GM18858 (cell line): ENCODE measurements at regions not wholly inside any gene's neighbourhood (a gene's known extent, or its start where the extent isn't known, plus 50 kb on each side); places are given as distances from the start of the nearest gene placed in this dataset.
"Not testable (repeated sequence)": the region's sequence is repeated elsewhere in the genome, so short reads cannot be mapped to it uniquely, and the experiment has no call there.

ENCODE experiments used
- ATAC-seq: cut with Tn5 transposase; IDR thresholded peaks from one replicate; pipeline ENCODE4 v1.9.1; 2021; ENCODE audit not compliant: unreplicated experiment

DNA sequence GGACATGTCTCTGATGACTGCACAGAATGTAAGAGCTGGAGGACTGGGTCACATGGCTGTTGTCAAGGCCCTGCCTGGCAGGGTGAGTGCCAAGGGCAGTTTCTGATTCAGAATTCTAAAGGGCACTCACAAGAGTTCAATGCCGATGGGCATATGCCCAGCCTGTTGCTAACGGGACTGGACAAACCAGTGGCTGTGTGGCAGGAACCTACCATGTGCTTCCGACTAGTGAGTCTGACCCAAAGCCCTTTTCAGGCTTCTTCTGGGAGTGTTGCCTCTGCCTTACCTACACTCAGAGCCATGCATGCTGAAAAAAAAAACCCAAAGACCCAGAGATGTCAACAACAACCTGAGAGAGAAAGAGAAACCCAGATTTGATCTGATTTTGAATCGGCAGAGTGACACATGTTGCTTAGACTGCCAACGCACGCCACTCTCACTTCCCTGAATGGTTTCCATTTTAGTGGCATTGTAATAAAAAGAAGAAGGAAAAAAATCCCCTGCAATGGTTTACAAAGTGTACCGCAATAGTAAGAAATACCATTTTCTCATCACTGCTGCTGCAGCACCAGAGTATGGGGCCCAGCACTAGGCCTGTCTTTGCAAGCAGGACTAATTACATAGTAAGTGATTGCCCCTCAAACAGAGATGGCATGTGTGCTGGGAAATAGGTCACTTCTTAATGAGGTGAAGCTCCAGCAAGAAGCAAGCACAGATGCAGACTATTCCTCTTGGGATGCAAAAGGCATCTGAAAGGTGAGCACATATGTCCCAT, 194.3 kb downstream of the PALM2AKAP2 start:
- peak; percentile 80 for ATAC-seq

- no peak for ATAC-seq
These were observed 194.9 kb downstream of the PALM2AKAP2 start for GRCh38 chr9:109974918-109975276.

DNA sequence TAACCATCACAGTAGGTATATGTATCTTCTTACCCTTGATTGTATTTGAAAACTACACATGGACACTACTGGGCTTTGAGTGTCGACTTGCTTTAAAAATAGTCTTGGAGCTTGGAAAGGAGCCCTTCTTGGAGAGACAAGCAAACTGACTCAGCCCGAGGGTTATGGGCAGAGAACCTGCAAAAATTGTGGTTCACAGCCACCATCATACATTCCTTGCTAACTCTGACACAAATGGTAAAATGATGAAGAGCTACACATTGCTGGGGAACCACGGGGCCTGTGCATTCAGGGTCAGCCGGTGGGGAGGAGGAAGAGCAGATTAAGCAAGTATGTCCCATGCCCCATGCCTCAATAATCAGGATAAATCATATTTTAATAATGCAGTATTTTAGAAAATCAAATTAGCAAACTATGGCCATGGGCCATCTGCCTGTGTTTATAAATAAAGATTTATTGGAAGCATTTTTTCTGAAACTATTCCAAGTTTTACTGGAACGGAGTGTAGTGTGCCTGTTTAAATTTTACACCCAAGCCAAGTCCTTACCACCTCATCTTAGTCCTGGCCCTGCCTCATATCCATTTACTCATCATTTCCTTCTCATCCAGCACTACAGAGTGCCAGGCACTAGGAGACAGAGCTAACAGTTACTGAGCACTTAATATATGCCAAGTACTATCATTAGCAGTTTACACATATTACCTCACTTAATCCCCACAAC, 195.7 kb downstream of the PALM2AKAP2 start:
- ATAC-seq: no peak

DNA sequence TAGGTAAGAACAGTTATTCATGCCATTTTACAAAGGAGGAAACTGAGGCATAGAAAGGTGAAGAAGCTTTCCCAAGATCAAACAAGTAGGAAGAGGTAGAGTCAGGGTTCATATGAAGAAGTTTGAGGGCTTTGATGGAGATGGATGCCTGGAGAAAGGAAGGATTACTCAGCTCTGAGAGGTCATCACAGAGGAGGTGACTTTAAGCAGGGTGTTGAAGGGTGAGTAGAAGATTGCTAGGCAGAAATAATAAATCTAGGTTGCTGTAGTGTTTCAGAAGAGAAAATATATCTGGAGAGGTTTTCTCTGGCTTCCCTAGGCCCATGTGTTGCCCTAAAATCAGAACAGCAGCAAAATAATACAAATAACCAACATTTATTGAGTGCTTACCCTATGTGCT, 196.3 kb downstream of the PALM2AKAP2 start:
- no peak for ATAC-seq

DNA sequence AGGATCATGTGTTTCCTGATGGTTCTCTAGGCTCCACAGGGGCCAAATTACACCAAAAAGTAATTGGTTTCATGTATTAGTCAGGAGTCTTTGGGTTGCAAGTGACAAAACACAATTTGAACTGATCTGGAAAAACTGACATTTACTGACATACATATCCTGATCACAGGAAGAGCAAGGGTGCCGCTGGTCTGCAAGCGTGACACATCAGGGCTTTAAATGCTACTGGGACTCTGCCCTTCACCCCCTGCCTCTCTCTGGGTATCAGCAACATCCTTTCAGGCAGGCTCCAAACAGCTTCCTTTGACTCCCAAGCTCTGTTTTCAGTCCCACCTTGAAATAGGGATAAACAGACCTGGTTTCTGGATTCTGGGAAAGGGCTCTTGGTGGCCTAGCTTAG, 197.5 kb downstream of the PALM2AKAP2 start:
- ATAC-seq: no peak

DNA sequence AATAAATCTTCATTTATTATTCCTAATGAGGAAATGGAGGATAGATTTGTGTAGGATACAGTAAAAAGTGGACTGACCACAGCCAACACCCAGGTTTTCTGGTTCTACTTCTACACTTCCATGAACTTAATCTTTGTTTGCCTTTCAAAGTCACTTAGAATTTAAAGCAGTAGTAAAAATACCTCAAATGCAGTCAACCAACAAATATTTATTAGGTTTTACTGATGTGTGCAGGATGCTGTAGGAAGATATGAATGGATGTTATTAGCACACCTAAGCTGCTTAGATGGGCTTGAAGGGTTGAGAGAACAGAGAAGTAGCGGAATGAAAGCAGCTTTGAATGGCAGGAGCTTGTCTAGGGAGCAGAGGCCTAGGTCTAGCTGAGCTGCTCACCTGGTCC, 201.1 kb downstream of the PALM2AKAP2 start:
- ATAC-seq: no peak

DNA sequence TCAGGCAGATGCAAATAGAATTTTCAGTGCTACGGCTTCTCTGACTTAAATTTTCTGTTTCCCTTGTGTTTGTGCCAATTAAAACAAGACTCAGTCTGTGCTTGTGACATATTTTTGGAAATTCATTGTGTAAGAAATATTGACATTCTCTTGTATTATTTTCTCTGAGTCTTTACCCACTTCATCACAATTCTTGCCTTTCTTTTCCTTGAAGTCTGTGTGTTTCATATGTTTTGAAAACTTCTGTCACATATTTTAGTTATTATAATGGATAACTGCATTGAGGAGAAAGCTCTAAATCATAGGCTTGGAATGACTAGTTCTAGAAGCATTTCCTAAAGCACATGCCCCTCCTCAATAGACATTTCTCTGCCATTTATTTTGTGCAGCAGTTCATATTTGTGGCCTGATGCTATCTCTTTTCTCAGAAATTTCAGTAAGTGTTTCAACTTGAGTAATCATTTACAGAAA, 206.6 kb downstream of the PALM2AKAP2 start:
- ATAC-seq: no peak

GRCh38 chr9:109989296-109989695, 209.3 kb downstream of the PALM2AKAP2 start:
- ATAC-seq: no peak

GRCh38 chr9:109990541-109990940, 210.5 kb downstream of the PALM2AKAP2 start:
- no peak for ATAC-seq

DNA sequence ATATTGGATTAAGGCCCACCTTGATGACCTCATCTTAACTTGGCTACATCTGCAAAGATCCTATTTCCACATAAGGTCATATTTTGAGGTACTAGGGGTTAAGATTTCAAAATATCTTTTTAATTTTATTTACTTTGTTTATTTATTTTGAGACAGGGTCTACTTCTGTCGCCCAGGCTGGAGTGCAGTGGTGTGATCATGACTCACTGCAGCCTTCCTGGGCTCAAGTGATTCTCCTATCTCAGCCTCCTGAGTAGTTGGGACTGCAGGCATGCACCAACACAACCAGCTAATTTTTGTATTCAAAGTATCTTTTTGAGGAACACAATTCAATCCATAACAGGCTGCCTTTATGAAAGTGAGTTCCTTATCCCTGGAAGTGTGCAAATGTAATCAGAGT, 212.3 kb downstream of the PALM2AKAP2 start:
- no peak for ATAC-seq

- no peak for ATAC-seq
These were observed 213.4 kb downstream of the PALM2AKAP2 start for GRCh38 chr9:109993250-109993978.

- ATAC-seq: no peak
These were observed 213.8 kb downstream of the C9orf152 start for GRCh38 chr9:109994141-109994540.

GRCh38 chr9:109996936-109997580, 210.9 kb downstream of the C9orf152 start:
- no peak for ATAC-seq

DNA sequence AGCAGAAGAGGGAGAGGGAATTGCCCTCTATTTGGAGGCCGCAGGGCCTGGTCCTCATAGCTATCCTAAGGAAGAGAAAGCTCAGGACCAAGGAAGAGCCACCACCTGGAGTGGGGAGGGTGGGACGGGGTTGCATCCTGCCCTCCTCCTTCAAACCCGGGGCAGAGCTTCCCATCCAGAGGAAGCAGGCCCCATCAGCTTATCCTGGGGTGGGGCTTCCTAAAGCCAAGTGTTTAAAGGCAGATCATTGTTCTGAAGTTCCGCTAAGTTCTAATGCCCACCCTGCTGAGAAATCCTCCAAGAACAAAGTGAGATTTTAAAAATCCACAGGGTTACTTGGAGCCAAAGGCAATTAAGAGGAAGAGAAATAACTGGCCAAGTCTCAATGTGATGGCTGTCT, 210.3 kb downstream of the C9orf152 start:
- no peak for ATAC-seq

- not testable (repeated sequence) for ATAC-seq
These were observed 202.4 kb downstream of the C9orf152 start for GRCh38 chr9:110005521-110005920.

GRCh38 chr9:110006657-110007056, 201.3 kb downstream of the C9orf152 start:
- no peak for ATAC-seq

DNA sequence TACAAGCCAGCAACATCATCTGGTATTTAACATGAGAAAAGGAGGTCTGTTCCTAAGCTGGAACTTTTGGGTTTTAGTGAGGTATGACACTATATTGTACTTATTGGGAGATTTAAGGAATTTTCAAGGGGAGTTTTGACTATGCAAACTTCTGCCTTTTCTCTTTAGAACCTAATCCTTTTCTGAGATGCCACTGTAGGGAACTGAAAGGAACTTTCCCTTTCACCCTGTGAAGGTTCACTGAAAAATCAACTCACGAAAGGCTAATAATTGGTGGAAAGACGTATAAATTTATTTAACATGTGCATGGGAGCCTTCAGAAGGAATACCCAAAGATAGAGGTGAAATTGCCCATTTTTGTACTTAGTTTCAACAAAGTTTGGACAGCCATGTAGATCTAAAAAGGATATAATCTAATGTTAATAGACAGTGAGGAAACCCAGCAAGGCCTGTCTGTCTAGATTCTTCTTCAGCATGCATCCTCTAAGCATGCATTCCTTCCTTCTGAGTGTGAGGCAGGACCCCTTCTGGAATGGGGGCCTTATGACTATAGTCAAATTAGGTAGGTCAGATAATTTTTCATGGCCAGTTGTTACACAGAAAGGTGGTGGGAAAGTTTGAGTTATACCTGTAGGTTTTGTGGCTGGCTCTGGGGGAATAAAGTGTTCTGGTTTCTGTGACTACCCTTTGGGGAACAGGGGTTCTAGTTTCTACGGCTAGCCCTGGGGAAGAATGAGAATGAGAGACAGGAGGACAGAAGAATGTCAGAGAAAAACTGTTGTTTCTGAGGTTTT, 200.3 kb downstream of the C9orf152 start:
- peak; percentile 77 for ATAC-seq

GRCh38 chr9:110008663-110009062, 199.3 kb downstream of the C9orf152 start:
- no peak for ATAC-seq

GRCh38 chr9:110011628-110012320, 196.2 kb downstream of the C9orf152 start:
- ATAC-seq: no peak

DNA sequence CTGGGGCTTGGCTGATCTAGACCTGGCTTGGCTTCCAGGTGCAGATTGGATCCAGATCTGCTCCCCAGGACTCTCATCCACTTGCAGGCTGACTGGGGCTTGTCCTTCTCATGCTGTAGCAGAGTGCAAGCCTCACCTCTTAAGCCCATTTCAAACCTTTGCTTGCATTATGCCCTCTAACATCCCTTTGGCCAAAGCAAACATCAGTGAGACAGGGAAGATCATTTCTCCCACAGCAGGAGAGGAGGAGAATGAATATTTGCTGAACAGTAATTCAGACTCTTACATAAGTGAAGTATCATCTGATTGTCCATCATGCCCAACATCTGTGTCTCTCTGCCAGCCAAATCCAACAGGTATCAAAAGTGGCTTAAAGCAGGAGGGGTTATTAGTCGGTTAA, 194.9 kb downstream of the C9orf152 start:
- no peak for ATAC-seq
